Fibroblast of gingiva (primary cell): ENCODE measurements at regions not wholly inside any gene's neighbourhood (a gene's known extent, or its start where the extent isn't known, plus 50 kb on each side); places are given as distances from the start of the nearest gene placed in this dataset.

Source experiments
- DNase-seq: peaks from one replicate; pipeline ENCODE4 v3.0.0-alpha.2; 2011; ENCODE audit warnings: low read depth

DNA sequence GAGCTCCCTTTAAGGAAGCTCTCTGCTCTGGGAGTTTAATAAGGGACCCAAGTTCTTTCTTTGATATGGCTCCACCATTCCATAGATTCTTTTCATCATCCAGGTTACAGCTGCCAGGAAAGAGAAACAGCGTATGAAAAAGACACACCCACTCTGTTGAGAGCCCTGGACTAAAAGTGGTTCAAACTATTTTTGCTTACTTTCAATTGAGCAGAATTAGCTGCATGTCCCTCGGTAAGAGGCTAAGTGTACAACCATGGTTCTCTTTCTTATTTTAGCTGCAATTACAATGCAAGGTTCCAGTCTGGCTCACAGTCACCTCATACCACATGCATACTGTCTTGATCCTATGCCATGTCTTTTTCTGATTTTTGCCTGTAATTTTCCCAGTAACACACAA is 1288.3 kb downstream of the NSUN3 start:
- DNase-seq = no peak

DNA sequence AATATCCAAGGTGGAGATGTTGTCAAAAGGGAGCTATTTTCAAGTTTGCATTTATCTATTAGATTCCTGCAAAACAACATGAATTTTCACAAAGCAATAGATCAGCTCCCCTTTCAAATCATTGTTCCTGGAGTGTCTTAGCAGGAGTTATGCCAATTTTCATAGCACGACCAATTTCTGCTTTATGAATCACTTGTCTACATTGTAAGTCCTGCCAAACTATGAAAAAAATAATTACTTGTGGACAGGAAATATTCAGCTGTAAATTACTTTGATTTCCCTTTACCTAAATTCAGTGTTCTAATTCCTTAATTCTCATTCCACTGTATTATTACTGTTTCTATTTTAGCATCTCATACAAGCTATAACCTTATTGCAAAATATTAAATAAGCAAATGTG is 1289.6 kb downstream of the NSUN3 start:
- no peak for DNase-seq

DNA sequence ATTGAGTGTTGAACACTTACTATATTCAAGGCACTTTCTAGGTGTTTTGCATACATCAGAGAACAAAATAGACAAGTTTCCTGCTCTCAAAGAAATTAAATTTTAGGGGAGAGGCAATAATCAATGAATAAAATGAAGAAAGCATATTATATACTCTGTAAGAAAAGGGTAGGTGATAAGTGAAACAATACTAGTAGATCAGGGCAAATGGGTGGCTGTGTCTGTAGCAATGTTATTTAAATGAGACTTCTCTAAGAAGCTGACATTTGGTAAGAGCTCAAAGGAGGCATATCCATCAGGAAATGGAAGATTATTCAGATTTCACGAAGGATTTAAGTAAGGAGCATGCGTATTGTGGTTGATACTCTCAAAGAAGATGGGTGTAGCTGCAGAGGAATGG is 1291.6 kb downstream of the NSUN3 start:
- no peak for DNase-seq

DNA sequence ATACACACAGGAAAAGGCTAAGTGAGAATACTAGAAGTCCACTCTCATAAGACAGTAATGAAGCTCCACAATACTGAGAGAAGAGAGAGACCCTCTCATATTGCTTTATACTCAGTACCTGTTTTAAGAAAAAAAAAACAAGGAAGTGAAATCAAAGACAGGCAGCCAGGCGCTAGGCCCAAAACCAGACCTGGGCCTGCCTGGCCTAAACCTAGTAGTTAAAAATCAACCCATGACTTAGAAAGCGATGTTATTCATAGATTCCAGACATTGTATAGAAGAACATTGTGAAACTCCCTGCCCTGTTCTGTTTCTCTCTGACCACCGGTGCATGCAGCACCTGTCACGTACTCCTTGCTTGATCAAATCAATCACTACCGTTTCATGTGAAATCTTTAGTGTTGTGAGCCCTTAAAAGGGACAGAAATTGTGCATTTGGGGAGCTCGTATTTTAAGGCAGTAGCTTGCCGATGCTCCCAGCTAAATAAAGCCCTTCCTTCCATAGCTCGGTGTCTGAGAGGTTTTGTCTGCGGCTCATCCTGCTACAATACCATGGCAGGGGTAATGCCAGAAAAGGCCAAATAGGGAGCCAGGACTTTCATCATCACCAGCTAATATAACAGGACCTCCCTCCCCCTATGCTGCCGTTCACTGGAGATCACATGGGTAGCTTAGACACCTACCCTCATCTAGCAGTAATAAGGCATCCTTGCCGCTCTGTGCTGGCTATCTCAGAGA is 1294.1 kb downstream of the NSUN3 start:
- no peak for DNase-seq

DNA sequence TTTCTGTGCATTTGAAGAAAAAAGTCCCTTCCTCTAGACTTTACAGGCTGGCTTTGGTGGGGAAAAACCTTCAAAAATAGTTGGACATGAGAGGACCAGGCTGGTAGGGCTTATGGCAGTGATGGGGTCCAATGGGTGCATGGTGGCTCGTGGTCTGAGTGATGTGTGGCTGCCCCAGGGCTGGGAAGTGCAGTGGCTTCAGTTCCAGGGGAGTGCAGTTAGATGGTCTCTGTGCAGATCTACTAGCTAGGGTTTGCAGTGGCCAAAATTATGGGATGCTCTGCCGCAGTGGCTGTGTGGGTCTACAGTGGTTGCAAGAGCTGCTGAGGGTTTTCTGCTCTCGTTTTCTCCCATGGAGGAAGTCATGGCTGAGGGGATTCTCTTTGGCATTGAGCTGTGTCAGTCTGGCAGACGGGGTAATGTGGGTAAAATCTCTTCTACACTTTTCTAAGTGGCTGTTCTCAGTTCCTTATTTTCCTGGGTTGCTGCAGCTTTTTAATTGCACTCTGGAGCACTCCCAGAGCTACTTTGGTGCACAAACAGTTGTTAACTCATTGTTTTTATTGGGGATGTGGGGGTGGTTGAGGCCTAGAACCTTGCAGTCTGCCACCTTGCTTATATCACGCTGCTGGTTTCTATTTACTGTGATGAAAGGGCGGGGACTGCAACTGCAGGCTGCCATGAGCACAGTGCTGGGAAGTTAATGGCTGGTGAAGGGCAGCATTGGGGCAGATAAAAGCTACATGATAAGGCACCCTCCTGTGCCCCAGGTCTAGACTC is 1324.6 kb downstream of the NSUN3 start:
- DNase-seq = no peak

DNA sequence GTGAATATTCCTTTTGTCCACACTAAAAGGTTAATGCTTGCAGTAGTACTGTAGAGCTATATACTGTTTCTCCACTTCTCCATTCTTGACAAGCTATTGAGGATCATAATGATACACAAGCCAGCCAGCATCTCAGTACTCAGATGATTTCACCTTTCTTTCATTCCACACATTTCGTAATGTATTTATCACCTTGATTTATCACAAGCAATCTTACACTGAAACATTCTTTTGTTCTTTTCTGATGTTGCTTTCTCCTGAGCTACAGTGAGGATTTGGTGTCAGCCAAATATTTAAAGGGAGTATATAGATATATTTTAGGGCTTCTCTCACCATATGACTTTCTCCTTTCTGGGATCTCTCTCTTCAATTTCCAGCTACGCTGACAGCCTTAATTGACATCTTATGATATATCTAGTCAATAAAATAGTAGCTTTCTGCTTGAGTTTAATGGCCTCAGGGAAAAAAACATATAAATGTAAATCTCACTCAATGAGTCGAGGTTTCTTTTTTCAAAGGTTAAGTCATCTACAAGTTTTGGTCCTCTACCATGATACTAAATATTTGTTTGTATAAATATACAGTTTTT is 1327.0 kb downstream of the NSUN3 start:
- DNase-seq = no peak

DNA sequence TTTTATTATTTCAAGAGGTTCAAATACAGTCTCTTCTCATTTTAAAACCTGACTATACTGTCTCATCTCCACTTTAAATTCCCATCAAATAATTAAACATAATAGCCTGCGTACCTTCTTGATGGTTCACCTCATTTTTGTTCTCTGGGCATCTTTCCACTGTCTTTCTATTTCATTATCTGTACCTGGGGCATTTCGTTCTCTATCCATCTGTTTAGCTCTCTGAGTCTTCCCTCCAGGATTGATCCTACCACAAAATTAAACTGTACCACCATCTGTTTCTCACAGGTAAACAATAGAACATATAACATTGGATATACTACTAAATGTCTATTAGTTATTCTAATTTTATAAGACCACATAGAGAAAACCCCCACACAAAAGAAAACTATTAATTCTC is 1331.4 kb downstream of the NSUN3 start:
- no peak for DNase-seq

DNA sequence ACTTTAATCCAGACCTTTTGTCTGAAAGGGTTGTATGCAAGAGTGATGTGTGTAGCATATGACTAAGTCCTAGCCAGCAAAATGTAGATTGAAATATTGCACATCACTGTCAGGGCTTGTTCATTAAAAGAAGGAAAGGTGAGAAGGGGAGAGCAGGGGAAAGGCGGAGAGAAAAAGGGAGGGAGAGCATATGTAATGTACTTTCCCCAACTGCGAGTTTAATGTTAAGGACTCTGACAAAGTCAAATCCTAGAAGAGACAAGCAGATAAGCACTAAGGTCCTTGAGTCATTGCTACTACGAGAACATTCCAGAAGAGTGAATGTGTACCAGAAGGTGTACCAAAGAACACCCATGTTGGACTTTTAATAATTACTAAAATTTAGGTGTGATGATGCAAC is 1336.7 kb downstream of the NSUN3 start:
- no peak for DNase-seq

DNA sequence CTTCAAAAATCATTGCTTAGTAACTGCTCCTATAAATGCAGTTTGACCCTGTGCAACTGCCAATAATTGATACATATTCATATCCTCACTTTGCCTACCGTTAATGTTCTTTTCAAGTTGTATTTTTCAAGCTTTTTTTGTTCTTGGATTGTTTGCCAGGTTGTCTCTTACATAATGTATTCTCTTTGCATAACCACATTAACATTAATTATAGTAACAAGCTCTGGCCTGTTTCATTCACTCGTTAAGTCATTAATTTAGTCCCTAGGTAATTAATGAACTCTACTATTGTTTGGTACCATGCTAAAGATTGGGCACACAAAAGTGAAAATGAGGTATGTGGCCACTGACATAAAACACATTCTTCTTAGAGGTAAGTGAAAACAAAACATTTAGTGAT is 1338.8 kb downstream of the NSUN3 start:
- no peak for DNase-seq

DNA sequence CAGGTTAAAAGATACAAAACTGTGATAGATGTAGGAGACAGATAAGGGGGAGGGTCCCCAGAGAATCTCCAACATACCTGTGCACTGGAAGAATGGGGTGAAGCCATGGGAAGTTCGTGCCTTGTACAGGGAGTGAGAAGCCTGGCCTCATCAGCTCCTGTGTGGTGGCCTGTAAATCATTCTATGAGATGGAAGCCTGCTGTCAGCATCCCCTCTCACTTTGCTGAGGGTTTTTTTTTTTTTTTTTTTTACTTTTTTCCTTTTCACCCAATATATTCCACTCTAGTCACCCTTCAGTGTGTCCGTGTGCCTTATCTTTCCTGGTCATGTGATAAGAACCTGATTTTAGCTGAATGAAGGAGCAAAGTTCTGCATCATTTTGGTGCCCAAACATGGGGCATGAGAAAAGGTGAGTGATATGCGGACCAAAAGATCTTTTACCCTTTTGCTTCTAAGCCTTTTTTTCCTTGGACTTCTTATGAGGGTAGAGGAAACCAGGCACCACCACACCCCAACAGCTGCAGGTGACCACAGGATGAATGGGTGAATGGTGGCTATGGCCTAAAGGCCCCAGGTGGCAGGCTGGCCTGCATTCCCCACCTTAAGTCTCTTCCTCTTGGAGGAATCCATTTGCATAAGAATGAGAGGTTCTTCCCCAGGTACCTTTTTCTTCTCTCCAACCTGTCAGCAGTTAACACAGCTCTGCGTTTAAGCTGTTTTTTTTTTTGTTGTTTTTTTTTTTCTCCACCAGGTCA is 1345.0 kb downstream of the NSUN3 start:
- no peak for DNase-seq

DNA sequence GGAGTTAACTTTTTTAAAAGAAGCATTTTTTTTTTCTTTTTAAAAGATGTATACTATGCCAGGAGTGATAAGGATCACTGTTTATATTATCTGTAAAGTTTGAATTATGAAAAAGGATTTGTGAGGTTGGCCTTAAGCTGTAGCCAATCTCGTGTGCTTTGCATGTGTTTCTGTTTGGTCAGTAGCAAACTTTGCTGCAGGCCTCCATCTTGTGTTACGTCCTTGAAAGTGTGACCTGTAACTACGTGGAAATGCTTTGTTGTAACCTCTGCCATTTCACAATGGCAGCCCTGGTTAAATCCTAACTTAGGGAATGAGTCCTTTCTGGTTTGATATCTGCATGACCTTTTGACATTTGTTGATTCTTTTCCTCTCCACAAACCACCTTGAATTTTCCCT is 1345.6 kb downstream of the NSUN3 start:
- no peak for DNase-seq

DNA sequence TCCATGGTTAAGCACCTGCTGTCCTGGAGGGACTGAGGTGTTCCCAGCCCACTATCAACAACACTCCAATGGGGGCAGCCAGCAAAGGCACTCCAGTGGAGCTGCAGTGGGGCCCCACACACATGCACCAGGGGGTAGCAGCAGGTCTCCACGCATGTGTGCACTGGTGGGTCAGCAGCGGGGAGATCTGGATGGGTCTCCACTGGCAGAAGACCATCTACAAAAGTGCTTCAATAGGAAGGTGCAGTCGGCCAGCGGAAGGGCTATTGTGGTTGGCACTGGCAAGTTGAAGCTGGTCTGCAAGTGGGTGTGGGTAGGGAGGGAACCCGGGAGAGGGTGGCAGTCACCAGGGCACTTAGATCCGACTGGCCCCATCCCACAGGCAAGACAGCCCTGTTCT is 1355.4 kb downstream of the NSUN3 start:
- DNase-seq = no peak

DNA sequence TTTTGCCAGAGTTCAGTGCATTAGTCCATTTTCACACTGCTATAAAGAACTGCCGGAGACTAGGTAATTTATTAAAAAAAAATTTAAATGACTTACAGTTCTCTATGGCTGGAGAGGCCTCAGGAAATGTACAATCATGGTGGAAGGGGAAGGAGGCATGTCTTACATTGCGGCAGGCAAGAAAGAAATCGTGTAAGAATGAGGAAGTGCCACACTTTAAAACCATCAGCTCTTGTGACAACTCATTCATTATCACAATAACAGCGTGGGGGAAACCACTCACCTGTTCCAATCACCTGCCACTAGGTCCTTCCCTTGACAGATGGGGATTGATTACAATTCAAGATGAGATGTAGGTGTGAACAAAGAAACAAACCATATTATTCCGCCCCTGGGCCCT is 1361.4 kb downstream of the NSUN3 start:
- DNase-seq = no peak

DNA sequence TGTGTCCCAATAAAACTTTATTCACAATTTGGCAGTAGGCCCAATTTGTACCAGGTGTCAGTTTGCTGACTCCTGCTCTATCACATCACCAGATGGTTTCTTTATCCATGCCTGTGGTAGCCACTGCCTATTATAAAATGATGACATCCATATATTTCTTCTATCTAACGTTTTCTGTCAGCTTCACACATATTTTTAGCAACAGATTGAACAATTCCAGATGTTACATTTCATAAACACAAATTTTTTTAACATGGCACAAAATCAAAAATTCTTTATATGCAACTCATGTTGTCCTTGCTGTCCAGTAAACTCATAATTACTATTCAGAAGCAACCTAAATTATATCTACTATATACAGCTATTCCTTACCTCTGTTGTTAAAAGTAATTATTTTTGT is 1371.6 kb downstream of the NSUN3 start:
- no peak for DNase-seq

DNA sequence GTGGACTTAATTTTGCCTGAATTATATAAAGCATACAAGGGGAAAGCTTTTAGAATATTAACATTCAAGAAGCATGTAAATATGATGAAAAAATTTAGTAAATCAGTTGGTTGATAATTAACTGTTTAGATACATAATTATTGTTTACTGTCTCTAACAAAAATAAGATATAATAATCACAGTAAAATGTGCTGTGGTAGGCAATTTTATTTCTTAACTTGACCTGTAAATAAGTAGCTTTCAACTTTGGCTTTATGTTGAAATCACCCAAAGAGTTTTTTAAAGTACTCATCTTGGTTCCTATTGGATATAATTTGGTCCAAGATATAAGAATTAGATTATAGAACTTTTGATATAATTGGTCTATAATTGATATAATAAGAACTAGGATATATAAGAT is 1374.5 kb downstream of the NSUN3 start:
- no peak for DNase-seq

DNA sequence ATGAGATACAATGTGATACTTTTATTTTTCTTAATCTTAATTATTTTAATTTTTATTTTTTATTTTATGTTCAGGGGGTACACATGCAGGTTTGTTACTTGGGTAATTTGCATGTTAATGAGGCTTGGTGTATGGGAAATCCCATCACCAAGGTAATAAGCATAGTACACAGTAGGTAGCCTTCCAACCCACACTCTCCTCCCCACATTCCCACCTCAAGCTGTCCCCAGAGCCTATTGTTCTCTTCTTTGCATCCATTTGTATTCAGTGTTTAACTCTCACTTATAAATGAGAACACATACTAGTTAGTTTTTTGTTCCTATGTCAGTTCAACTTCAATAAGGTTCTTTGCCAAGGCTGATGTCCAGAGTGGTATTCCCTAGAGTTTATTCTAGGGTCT is 1375.4 kb downstream of the NSUN3 start:
- no peak for DNase-seq

DNA sequence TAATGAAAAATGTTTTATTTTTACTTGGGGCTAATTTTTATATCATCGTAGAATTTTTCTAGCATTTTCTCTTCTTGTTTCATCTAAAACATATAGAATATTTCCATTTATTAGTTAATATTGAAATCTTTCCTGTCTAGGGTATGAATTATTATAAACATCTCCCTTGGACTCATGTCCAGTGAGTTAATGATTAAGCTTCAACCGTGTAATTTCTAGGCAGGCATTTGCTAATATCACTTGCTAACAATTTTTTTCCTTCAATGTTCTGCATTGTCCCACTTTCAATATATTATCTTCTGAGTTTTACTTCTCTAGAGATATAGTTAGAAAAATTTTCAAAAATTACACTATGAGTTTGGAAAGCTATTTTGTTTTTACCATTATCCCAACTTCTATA is 1371.6 kb upstream of the EPHA6 start:
- no peak for DNase-seq

DNA sequence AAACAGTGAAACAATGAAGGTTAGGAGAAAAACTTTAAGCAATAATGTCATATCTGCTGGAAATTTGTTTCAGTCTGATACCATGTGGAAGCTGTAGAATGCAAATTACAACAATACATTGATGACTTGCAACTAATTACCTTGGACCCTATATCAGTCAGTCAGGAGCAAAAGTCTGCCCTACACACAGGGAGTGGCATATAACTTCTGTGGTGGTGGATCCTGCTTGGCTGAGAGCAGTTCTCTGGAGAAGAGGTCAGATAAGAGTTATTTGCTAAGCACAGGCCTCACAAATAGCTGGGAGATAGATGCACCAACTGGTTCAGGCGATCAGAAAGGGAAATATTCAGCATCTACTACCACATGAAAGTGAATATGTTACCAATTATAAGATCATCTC is 1364.6 kb upstream of the EPHA6 start:
- DNase-seq = no peak

DNA sequence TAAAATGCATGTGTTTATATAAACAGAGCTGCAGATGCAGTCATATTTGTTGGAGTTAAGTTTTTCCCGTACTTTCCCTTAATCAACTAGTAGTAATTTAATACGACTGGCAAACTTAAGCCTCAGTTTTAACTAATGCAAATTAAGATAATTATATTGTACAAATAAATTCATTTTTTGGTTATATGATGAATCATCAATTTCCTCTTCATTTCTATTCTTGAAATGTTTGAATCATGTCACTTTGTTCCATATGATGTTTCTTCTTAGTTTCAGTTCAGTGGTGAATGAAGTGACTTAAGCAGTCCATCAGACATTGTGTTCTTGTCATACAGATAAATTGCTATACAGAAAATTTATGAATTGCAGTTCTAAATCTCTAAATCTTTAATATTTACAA is 1361.2 kb upstream of the EPHA6 start:
- no peak for DNase-seq

DNA sequence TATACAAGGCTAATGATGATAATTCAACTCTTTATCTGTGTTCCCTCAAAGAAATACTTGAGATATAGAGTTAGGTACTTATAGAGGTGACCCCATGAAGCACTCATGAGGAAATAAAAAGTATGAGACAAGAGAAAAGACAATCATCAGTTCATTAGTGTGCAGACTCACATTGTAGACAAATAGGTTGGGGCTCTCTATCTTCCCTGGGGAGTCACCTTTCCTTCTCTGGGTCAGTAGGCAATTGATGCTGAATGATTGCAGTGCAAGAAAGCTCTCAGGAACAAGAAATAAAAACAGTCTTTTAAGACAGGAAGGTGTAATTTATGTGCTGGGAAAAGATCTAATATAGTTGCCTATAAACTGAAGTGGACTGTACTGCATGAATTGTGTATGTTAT is 1357.6 kb upstream of the EPHA6 start:
- DNase-seq = no peak

DNA sequence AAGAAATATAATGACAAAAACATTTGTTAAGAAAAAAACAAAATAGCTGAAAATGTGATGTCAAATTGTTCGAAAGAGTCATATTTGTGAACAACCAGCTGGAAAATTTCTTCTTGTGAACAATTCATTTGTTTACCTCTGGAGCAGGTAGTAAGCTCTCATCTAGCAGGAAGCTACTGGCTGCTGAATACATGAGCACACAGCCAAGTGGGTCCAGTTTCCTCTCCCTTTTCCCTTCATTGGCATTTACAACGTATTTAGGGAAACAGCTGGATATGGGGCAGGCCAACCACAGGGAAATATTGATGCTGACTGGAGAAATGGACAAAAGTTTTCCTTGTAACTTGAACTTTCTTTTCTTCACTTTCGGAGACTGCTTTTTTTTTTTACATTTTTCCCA is 1354.7 kb upstream of the EPHA6 start:
- DNase-seq = no peak

DNA sequence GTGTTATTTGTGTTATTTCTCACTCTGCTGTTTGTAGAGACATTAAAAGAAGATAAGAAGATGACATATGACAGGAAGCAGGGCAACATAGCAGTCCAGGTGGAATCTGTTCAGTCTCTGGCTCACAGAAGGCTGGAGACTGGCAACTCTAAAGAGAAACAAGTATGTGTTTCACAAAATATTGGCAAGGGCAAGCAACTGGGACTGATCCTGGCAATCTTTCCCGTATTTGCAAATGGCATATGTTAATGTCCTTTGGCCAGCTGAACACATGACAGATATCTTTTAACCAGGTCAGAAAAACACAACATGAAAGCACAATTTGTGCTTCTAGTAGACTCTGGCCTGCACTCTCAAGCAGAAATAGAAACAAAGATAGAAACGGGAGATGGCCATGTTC is 1354.1 kb upstream of the EPHA6 start:
- no peak for DNase-seq

DNA sequence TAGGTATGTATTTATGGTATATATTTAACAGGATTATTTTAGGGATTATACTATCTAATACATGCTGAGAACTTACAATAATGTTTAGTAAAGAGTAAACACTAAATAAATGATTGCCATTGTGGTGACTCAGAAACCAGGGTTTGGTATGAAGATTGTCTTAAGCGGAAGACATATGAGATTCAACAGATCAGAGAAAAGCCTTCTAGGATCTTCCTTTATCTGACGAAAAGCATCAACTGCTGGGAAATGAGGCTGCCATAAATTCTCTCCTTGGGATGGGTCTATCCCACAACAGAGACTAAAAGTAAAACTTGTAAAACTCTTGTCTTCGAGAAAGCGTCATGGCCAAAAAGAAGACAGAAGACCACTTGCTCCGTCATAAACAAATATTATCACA is 1352.2 kb upstream of the EPHA6 start:
- no peak for DNase-seq
